IPS-NIHi7 (cell line): ENCODE measurements at regions not wholly inside any gene's neighbourhood (a gene's known extent, or its start where the extent isn't known, plus 50 kb on each side); places are given as distances from the start of the nearest gene placed in this dataset.
"Not testable (repeated sequence)": the region's sequence is repeated elsewhere in the genome, so short reads cannot be mapped to it uniquely, and the experiment has no call there.

Experiments
- DNase-seq: peaks from one replicate; pipeline ENCODE4 v3.0.0; 2012; ENCODE audit warnings: mixed read lengths; ENCODE audit errors: extremely low spot score

DNA sequence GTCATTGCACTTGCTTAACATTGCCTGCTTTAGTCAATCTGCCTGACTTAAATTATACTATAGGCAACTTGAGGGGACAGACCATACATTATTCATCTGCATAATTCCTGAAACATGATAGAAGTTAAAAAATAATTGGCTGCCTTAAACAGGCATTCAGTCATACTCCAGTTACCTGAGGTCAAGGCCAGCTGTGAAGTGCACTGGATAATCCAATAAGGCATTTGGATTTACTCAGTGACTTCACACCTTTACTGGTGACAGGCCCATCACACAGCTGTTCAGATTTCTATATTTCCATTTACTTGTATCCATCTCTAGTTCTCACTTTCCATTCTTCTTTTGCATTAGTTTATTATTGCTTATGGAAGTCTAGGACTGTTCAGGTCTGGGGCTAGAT lies 2341.6 kb downstream of the PCDH7 start:
- DNase-seq: no peak

DNA sequence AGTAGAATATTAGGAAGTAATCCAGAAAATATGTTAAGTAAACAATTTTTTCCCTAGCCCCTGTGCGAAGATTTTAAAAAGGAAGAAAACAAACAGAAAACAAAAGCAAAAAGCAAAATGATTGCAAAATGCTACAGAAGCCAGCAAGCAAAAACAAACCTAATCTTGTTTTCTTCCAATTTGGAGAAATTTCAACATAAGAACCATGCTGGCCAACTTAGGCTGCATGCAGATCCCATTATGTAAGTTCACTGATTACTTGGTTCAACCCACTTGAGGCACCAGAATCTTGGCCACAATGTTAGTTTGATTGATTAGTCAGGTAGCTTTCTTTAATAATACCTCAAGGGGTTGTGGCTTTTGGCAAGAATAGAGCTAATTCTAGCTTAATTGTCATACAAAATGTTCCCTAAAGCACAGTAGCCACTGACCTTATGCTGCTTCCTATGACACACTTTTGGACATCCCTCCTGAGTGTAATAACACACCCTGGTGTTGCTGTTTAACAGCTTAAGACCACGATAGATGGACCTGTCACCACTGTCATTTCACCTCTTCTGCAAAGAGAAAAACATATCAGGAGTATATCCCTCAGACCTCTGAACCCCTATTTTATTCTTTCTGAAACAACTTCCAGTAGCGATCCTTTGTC lies 2342.1 kb downstream of the PCDH7 start:
- DNase-seq: no peak

DNA sequence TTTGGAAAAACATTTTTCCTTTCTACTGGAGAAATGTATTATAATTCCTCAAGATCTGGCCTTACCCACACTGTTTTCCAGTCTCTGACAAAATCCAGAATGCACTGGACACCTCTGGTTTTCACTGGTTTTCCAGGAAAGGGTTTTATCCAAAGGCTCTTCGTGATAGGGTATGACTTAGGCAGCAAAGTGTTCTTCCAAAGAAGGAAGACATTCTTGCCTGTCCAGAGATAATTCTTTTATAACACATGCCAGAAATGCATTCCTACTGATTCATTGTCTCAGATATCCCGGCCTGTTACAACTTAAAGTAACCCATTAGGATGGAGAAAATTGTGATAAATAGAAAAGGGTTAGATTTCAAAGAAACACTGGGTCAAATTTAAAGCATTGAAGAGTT lies 2343.1 kb downstream of the PCDH7 start:
- no peak for DNase-seq

DNA sequence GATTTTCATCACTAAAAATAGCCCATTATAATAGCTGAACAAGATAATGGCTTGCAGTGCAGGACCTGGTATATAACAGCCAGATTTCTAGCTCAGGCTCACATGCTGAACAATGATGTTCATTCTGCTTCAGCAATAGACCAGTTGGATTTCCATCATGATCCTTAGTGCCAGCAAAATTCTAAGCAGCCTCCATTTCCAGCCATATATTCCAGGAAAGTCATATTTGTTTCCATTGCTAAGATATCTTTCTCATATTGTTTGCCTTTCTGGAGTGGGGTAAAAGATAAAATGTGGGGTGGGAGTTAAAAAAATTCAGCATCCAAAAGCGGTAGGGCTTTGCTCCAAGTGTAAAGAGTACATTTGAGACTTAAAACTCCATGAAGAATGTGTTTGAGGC lies 2344.1 kb downstream of the PCDH7 start:
- DNase-seq: no peak

DNA sequence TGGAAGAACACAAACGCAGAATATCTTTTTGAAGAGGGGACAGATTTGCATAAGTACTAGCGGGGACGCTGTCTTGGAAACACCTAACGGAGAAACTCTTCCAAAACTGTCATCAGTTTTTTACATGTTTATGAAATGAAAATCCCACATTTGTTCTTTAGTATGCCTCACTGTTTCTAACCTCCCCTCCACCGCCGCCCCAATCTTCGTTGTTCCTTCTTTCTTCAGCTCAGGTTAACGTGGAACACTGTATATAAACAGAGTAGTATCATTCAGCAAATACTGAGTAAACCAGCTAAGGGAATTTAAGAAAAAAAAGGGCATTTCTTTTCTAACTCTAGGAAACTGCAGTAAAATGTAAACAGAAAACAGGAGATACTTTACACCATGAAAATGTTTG lies 2345.6 kb downstream of the PCDH7 start:
- no peak for DNase-seq

DNA sequence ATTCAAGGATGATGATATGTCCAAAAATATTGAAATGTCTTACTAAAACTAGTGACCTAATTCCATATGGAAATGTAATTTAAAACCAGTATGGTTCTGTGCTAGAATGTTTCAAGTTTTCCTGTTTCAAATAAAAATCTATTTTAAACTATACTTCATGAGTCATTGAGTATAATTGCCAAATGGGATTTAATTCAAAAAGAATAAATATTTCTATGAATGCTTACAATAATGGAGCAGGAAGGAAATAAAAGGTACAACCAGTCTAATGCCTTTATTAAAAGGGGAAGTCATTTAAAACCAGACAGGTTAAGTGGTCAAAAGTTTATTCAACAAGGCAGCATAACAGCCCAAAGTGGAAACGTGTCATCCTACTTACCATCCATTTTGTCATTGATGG lies 2347.1 kb downstream of the PCDH7 start:
- no peak for DNase-seq

DNA sequence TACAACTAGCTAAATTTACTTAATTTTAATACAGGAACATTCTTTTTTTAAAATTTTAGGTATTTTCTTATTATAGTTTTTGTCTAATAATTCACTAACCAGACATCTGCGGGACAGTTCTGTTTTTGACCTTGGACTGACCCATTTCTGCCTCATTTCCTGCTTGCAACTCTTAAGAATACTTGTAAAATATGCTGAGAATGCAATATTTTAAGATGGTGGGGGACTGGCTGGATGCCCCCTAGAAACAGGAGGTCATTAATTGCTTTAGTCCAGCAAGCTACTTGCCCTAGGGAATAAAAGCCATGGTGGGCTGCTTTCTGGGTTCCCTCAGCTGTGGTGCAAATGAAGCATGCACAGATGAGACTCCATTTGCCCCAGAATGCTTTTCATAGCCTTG lies 2348.4 kb downstream of the PCDH7 start:
- no peak for DNase-seq

DNA sequence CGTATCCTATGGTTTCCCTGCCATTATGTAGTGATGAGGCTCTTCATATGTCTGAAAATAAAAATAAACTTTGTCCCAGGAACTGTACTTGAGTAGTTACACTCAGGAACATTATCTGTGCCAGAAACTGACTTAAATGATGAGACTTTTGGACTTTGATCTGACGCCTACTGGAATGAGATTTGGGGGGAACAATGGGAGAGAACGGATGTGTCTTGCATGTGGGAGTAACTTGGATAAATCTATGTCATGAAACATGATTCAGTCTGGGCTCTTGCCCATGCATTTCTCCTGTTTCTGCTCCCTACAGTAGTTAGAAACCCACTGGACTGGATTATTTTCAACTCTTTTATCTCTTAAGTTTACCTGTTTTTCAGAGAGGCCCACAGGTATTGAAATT lies 2351.4 kb downstream of the PCDH7 start:
- no peak for DNase-seq

DNA sequence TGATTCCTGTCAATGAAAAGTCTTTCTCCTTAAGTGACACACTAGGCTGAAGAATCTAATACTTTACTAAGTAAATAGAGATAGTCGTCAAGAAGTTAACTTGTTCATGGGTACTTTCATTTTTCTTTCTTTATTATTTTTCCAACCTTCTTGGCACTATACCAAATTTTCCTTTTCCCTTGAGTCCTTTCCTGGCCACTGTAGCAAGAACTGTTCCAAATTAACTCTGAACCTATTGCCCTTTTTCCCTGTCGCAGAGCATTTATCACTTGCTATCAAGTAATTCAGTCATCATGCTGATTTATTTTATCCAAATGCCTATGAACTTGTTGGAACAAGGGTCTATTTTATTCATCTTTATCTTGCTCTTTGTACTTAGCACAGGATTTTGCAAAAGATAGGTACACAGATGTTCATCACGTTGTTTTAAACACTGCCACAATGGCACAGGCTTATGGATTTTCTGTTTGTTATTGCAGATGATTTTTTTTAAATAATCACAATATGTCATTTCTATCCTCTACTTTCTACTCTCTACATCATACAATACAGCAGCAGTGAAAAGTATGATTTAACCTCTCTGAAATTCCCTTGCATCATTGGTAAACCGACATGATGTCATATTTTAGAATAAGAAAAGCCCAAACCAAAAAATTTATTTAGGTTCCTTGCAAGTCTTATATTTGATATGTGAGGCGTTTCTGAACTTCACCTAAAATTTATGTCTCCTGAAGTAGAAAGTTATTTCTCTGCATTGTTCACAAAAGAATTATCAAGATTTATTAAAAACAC lies 2352.3 kb downstream of the PCDH7 start:
- DNase-seq: no peak

DNA sequence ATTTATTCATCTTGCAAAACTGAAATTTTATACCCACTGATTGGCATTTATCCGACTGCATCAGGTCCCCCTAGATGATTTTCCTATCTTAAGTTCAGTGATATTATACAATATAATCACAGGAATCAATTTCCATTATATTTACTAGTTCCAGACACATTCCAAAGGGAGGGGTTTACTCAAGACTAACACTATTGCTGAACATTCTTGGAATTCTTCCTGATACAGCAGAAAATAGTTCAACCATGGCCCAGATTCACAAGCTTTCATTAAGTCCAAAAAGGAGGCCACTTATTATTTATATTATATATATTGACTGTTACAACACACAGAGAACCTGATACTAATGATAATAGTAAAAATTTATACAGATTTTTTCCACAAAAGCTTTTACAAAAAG lies 2353.6 kb downstream of the PCDH7 start:
- DNase-seq: no peak

DNA sequence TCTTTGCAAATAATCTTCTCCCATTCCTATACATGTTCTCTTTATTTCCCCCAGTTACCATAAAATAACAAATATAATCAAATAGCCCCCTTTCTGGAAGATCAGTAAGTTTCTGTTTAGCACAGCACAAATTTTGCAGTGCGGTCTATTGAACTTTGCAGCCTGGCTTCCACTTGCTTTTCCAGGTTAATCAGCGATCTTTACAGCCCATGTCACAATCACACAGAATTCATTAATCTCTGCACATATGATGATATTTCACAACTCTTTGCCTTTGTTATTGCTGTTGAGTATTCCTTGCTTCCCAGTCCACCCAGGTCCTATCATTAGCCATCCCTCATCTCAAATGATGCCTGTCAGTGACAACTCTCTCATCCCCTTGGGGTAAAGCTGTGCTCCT lies 2358.0 kb downstream of the PCDH7 start:
- DNase-seq: no peak

DNA sequence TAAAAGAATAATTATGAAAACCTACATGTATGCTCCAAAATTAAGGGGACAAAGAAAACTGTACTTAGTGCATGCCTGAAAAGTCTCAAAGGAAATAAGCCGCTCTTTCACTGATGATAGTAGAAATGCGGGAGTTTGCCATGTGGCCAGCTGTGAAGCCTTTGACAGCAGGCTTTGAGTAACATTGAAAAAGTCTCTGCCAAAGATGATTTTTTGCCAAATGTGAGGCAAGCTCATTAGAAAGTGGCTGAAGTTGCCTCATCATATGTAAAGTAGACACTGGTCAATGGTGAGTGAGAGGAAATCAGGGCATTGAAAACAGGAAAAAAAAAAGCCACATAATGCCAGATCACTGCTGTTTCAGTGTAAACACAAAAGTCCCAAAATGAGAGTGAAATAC lies 2360.1 kb downstream of the PCDH7 start:
- DNase-seq: no peak

DNA sequence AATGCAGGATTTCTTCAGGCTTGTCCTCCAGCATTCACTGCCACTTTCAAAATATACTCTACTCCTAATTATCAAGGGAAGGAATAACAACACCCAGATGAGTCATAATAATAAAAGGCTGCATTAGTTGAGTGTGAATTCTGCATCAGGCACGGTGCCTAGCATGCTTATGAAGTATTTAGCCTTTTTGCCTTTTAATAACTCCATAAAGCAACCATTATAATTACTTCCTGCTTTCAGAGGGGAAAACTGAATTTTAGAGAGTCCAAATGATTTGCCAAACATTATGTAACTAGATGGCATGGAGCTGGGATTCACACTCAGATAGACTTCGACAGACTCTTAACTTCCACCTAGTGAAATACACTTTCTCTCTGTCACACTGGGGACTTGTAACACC lies 2365.5 kb downstream of the PCDH7 start:
- no peak for DNase-seq

DNA sequence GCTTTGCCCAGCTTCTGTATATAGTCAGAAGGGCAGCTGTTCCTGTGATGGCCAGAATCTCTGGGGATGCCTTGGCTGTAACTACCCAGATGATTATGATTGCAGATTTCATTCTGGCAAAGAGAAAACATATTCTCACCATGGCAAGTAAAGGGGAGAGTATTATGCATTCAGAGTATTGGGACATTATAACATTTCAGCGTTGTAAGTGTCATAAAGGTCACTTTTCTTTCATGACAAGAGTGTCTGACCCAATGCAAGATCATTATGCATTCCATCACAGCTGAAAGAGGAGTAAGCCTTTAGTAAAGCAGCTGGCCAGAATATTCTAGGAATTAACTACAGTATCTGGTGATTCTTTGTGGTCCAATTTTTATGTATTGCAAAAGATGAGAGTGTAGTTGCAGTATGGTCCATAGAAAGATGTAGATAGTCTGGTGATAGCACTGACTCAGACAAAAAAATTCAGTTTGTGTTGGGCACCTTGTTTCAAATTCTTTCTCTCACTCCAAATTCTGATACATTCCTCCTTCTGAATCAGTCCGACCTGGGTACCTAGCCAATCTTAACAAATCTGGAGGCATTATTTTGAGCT lies 2366.3 kb downstream of the PCDH7 start:
- DNase-seq: no peak

DNA sequence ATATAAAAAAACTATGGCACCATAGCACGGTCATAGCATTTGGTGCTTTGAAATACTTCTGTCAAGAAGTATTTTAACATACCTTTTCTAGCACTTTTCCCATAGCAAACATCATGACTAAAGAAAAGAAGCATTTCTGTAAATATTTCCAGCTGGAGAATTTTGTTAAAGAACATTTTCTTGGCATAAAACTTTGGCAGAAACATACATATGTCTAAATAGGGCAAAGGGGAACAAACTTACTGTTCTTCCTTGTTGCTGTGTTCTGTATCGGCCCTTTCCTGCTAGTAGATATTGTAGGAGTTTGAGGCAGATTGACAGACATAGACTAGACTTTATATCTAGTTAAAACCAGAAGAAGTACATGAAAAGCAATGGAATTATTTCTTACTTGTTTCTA lies 2368.5 kb downstream of the PCDH7 start:
- DNase-seq: no peak

DNA sequence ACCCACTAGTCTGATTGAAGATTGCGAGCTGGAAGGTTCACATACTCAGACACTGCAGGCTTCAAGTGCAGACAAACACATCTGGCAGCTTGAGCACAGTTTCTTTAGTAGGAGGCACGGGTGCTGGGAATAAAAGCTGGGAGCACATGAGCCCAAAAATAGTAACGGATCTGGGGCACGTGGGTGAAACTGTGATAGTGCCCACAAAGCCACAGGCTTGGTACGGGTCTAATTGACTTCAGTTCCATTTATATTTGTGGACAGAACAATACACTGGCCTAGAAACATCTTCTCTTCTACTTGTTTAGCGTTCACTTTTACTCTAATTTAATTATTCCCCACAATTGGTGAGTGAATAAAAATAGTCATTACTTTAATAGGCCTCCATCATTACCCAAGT lies 2370.7 kb downstream of the PCDH7 start:
- DNase-seq: no peak

DNA sequence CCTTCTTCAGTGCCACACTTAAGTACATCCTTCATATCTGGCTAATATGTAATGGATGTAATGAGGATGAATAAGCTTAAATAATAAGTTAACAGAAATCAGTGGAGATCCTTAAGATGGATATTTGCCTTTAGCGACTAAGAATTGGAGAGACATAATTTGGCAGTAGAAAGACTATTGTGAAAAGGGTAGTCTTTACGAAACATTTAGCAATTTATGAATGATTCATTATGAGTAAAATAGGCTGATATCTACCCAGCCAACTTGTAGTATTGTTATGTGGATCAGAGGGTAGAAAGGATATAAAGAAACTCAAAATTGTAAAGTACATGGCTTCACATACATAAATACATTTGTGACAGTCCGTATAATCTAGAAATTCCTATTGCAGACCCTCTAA lies 2371.8 kb downstream of the PCDH7 start:
- no peak for DNase-seq

DNA sequence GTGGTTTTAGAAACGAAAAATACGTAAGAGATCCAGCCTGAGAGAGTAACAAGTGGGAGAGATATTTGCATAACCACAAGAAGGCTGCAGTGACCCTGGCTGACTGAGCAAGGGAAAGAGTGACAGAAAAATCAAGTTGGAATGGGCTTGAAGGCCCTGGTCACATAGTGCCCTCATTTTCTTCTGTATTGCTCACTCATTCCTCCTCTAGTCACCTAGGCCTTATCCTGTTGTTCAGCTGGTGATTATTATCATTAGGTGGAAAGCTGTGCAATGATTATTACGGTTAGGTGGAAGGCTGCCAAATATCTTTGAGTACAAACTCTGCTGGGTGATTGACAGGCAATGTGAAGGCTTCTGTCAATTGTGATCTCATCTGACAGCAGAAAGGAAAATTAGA lies 2384.1 kb downstream of the PCDH7 start:
- no peak for DNase-seq

DNA sequence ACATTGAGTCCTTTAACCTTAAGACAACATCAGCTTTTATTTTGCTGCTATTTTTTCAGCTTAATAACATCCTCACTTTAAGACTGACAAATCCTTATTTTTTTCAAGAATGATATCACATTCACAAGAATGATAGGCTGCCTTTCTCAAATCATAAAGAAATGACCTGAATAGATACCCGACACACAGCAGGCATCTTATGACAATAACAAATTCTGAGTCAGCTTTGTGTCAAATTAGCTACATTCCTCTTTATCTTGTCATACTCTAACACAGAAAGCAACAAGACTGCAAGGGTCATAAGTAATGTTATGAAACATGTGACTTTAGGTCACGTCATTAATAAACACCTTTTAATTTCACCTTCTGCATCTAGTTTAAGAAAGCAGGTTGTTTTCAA lies 2387.6 kb downstream of the PCDH7 start:
- no peak for DNase-seq

DNA sequence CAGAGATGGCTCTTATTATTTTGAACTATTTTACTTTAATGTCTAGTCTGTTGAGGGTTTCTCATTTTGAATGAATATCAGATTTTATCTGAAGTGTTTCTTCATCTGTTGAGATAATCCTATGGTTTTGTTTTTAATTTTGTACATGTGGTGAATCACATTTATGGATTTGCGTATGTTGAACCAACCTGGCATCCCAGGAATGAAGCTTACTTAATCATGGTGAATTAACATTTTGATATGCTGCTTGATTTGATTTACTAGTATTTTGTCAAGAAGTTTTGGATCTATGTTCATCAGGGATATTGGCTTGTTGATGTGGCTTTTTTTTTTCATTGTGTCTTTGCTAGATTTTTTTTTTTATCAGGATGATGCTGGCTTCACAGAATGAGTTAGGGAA lies 2390.9 kb downstream of the PCDH7 start:
- no peak for DNase-seq

DNA sequence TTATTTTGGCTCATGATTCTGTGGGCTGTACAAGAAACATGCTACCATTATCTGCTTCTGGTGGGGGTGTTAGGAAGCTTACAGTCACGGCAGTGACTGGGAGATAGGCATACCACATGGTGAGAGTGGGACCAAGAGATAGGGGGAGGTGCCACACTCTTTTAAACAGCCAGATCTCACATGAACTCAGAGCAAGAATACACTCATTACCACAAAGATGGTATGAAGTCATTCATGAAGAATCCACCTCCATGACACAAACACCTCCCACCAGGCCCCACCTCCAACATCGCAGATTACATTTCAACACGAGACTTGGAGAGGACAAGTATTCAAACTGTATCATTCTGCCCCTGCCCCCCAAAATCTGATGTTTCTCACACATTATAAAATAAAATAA lies 2396.7 kb downstream of the PCDH7 start:
- no peak for DNase-seq

DNA sequence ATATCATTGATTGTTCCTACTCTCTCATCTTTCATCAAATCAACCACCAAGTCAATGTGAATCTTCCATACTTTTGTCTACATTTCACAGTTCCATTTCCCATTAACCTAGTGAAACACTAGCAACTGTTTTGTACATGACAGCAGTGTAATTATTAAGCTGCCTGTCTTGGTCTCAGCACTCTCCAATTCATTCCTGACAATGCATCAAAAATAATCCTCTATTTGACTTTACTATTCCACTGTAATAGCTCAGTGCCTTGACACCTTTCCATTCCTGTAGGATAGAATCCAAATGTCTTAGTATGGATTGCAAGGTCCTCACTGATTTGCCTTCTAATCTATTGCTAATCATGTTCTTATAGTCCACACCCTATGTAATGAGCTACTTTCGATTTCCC lies 2405.8 kb downstream of the PCDH7 start:
- no peak for DNase-seq

DNA sequence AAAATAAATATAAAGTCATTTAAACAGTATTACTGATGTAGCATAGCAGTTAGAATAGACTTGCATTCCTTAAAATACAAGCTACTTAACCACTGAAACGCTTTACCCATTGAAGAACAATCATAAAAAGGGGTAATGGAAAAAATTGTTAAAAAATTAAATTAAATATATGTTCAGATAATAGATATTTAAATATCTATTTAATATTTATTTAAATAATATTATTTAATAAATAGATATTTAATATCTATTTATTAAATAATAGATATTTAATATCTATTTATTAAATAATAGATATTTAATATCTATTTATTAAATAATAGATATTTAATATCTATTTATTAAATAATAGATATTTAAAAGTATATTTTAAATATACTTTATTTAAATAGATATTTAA lies 2410.5 kb downstream of the PCDH7 start:
- DNase-seq: not testable (repeated sequence)
